Suprapubic skin (tissue), 3 donors: ENCODE measurements at regions not wholly inside any gene's neighbourhood (a gene's known extent, or its start where the extent isn't known, plus 50 kb on each side); places are given as distances from the start of the nearest gene placed in this dataset.

ENCODE experiments used
- CTCF ChIP-seq, 2 donors: fragments of 200-600 bp in 1 of 2; fragments of 450-650 bp in 1 of 2; sonication (generic) in 1 of 2; IDR thresholded peaks; one replicate each; pipeline ENCODE4 v1.5.1; 2016 to 2019; ENCODE audit warnings: antibody characterized with exemption in 2 of 2, mild to moderate bottlenecking in 1 of 2, moderate library complexity in 1 of 2
- EP300 ChIP-seq: sonication (generic); formaldehyde crosslinking; IDR thresholded peaks from one replicate; pipeline ENCODE4 v1.6.1; 2017; ENCODE audit warnings: antibody characterized with exemption
- POLR2A ChIP-seq, 2 donors: fragments of 450-650 bp; IDR thresholded peaks; one replicate each; pipeline ENCODE4 v1.6.1; 2017; ENCODE audit warnings: antibody characterized with exemption in 2 of 2, mild to moderate bottlenecking in 2 of 2, moderate library complexity in 2 of 2

DNA sequence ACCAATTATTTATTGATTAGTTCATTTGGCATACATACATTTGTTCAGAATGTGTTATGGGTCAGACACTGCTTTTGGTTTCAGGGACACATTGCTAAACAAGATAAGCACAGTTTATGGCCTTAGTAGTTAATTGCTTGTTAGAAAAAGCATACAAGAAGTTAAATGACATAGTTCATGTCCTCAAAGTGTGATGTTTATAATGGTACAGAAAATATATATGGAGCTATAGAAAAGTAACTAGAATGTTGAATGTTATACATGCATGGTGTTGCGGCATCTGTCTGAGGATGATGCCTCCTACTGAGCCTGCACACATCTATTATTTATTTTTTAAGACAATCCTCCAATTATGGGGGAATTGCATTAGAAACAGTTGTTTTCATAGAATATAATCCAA lies 1476.3 kb upstream of the PCDH7 start:
- TF ChIP-seq EP300 (no peak), CTCF (IDR thresholded peaks at IDR 0.05) (no peak), POLR2A (IDR thresholded peaks at IDR 0.05) (no peak)
